ENCODE measurements at regions not wholly inside any gene's neighbourhood (a gene's known extent, or its start where the extent isn't known, plus 50 kb on each side); places are given as distances from the start of the nearest gene placed in this dataset.

- H3K27ac ChIP-seq (ENCODE audit: low read depth, low read length): no peak overlapping the region
- no peak overlapping the region for H3K4me2 ChIP-seq (ENCODE audit: low read length)
- no peaks in the 10 kb centered on the region for H3K27me3 ChIP-seq (ENCODE audit: control insufficient read depth, low read length)
- H3K36me3 ChIP-seq (ENCODE audit: control insufficient read depth, low read length): no peaks in the 10 kb centered on the region
- TF ChIP-seq EZH2phosphoT487 (IDR thresholded peaks at IDR 0.05; ENCODE audit: borderline replicate concordance, low read length) (no peak), CTCF (IDR thresholded peaks at IDR 0.05; ENCODE audit: low read depth, low read length, poor library complexity, severe bottlenecking) (no peak)
- no peak overlapping the region for H3K4me3 ChIP-seq (ENCODE audit: low read length)
- no peaks in the 10 kb centered on the region for H3K79me2 ChIP-seq (ENCODE audit: control insufficient read depth, low read length)
- H3K9me3 ChIP-seq (ENCODE audit: control insufficient read depth, insufficient read depth, low read length): no peaks in the 10 kb centered on the region
- no peaks in the 10 kb centered on the region for H4K20me1 ChIP-seq (ENCODE audit: control insufficient read depth, insufficient read depth, low read depth, low read length)
- H3F3A ChIP-seq (ENCODE audit: control insufficient read depth, insufficient read depth): no peaks in the 10 kb centered on the region
- peaks cover 11% of the 10 kb centered on the region for H3K4me1 ChIP-seq (ENCODE audit: control insufficient read depth, low read length)
- H3K9me2 ChIP-seq (replicated peaks; ENCODE audit: control insufficient read depth, low read length): no peaks in the 10 kb centered on the region
Observed at GRCh38 chr4:14769993-14770392, 232.3 kb upstream of the CPEB2 start.

- peaks cover 11% of the 10 kb centered on the region for H3K4me1 ChIP-seq (ENCODE audit: control insufficient read depth, low read length)
- no peaks in the 10 kb centered on the region for H3K9me3 ChIP-seq (ENCODE audit: control insufficient read depth, insufficient read depth, low read length)
- H3F3A ChIP-seq (ENCODE audit: control insufficient read depth, insufficient read depth): no peaks in the 10 kb centered on the region
- H3K27me3 ChIP-seq (ENCODE audit: control insufficient read depth, low read length): no peaks in the 10 kb centered on the region
- no peak overlapping the region for H3K4me2 ChIP-seq (ENCODE audit: low read length)
- no peak overlapping the region for H3K4me3 ChIP-seq (ENCODE audit: low read length)
- no peaks in the 10 kb centered on the region for H3K79me2 ChIP-seq (ENCODE audit: control insufficient read depth, low read length)
- TF ChIP-seq CTCF (IDR thresholded peaks at IDR 0.05; ENCODE audit: low read depth, low read length, poor library complexity, severe bottlenecking) (no peak), EZH2phosphoT487 (IDR thresholded peaks at IDR 0.05; ENCODE audit: borderline replicate concordance, low read length) (no peak)
- H3K36me3 ChIP-seq (ENCODE audit: control insufficient read depth, low read length): no peaks in the 10 kb centered on the region
- no peaks in the 10 kb centered on the region for H3K9me2 ChIP-seq (replicated peaks; ENCODE audit: control insufficient read depth, low read length)
- no peaks in the 10 kb centered on the region for H4K20me1 ChIP-seq (ENCODE audit: control insufficient read depth, insufficient read depth, low read depth, low read length)
- no peak overlapping the region for H3K27ac ChIP-seq (ENCODE audit: low read depth, low read length)
Observed at GRCh38 chr4:14771094-14771493, 231.2 kb upstream of the CPEB2 start.

- Histone ChIP-seq H4K20me1 (ENCODE audit: control insufficient read depth, insufficient read depth, low read depth, low read length) (no peaks in the 10 kb centered on the region), H3K36me3 (ENCODE audit: control insufficient read depth, low read length) (no peaks in the 10 kb centered on the region), H3K4me1 (ENCODE audit: control insufficient read depth, low read length) (peaks cover 10% of the 10 kb centered on the region), H3K27ac (ENCODE audit: low read depth, low read length) (no peak overlapping the region), H3K27me3 (ENCODE audit: control insufficient read depth, low read length) (no peaks in the 10 kb centered on the region), H3K4me3 (ENCODE audit: low read length) (no peak overlapping the region), H3K9me3 (ENCODE audit: control insufficient read depth, insufficient read depth, low read length) (no peaks in the 10 kb centered on the region), H3K79me2 (ENCODE audit: control insufficient read depth, low read length) (no peaks in the 10 kb centered on the region), H3K4me2 (ENCODE audit: low read length) (no peak overlapping the region), H3F3A (ENCODE audit: control insufficient read depth, insufficient read depth) (no peaks in the 10 kb centered on the region), H3K9me2 (replicated peaks; ENCODE audit: control insufficient read depth, low read length) (no peaks in the 10 kb centered on the region)
- TF ChIP-seq EZH2phosphoT487 (IDR thresholded peaks at IDR 0.05; ENCODE audit: borderline replicate concordance, low read length) (no peak), CTCF (IDR thresholded peaks at IDR 0.05; ENCODE audit: low read depth, low read length, poor library complexity, severe bottlenecking) (no peak)
Observed at GRCh38 chr4:14771504-14772175, 230.6 kb upstream of the CPEB2 start.

Measured in DOHH2 (cell line).